ENCODE measurements at regions not wholly inside any gene's neighbourhood (a gene's known extent, or its start where the extent isn't known, plus 50 kb on each side); places are given as distances from the start of the nearest gene placed in this dataset.
A peak's percentile ranks its signal among the peaks of the same experiment; 100 is the strongest.
"Not testable (repeated sequence)": the region's sequence is repeated elsewhere in the genome, so short reads cannot be mapped to it uniquely, and the experiment has no call there.

DNA sequence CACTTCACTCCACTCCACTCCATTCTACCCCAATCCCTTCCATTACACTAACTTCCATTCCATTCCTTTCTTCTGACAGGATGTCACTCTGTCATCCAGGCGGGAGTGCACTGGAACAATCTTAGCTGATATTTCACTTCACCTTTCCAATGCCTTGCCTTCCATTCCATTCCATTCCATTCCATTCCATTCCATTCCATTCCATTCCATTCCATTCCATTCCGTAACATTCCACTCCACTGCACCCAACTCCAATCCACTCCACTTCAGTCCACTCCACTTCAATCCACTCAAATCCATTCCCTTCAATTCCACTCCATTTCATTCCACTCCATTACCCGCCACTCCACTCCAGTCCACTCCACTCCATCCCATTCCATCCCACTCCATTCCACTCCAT is 1099.4 kb downstream of the TSPY10 start:
- TF ChIP-seq EZH2phosphoT487 (IDR thresholded peaks at IDR 0.05; ENCODE audit: insufficient read depth, low read depth) = no peak
- no peak for TF ChIP-seq EZH2 (IDR thresholded peaks at IDR 0.05; ENCODE audit: insufficient read depth, poor library complexity, severe bottlenecking)

DNA sequence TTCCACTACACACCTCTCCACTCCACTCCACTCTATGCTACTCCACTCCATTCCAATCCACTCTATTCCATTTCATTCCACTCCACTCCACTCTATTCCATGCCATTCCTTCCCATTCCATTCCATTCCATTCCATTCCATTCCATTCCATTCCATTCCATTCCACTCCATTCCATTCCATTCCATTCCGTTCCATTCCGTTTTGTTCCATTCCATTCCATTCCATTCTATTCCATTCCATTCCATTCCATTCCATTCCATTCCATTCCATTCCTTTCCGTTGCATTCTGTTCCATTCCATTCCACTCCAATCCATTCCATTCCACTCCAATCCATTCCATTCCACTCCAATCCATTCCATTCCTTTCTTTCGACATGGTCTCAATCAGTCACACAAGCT is 1121.1 kb downstream of the TSPY10 start:
- H3K27me3 ChIP-seq (replicated peaks; ENCODE audit: insufficient read depth); DNase-seq; H3K9me2 ChIP-seq (ENCODE audit: insufficient read depth); H3K4me3 ChIP-seq; H3K79me2 ChIP-seq (ENCODE audit: insufficient read depth); H2AFZ ChIP-seq; H3K9ac ChIP-seq; H4K20me1 ChIP-seq (ENCODE audit: insufficient read depth); H3F3A ChIP-seq (ENCODE audit: insufficient read depth); in situ Hi-C loops (cut with MboI); H3K27ac ChIP-seq; H3K4me2 ChIP-seq (ENCODE audit: unreplicated experiment); H3K4me1 ChIP-seq (ENCODE audit: insufficient read depth); H3K36me3 ChIP-seq (ENCODE audit: low read depth); H3K9me3 ChIP-seq (ENCODE audit: low read depth): not testable (repeated sequence)
- 0% methylated on average over 2 of the region's 4 CpGs; no CpG with 5 or more reads in 1 of the 2 experiments for WGBS, 2 experiments (ENCODE audit: low coverage in 1 of 2, low lambda C conversion rate in 2 of 2, missing lambda C conversion rate in 2 of 2)

More for the DNA sequence above, 1099.4 kb downstream of the TSPY10 start:
- DNase-seq = peak; percentile 26
- Histone ChIP-seq H3K4me1 (ENCODE audit: insufficient read depth) (no peaks in the 10 kb centered on the region), H4K20me1 (ENCODE audit: insufficient read depth) (no peaks in the 10 kb centered on the region), H3K9me2 (ENCODE audit: insufficient read depth) (no peaks in the 10 kb centered on the region), H3K27me3 (replicated peaks; ENCODE audit: insufficient read depth) (no peaks in the 10 kb centered on the region), H3K36me3 (ENCODE audit: low read depth) (no peaks in the 10 kb centered on the region), H2AFZ (no peak overlapping the region), H3K4me3 (no peak overlapping the region), H3K27ac (no peak overlapping the region), H3K9ac (no peak overlapping the region), H3K79me2 (ENCODE audit: insufficient read depth) (no peaks in the 10 kb centered on the region), H3K9me3 (ENCODE audit: low read depth) (no peaks in the 10 kb centered on the region), H3K4me2 (ENCODE audit: unreplicated experiment) (no peak overlapping the region), H3F3A (ENCODE audit: insufficient read depth) (no peaks in the 10 kb centered on the region)
- WGBS, 2 experiments (ENCODE audit: low coverage in 1 of 2, low lambda C conversion rate in 2 of 2, missing lambda C conversion rate in 2 of 2) = 13 to 19% methylated on average over 3 of the region's 3 CpGs
- in situ Hi-C loops (cut with MboI) = no loop called here

DNA sequence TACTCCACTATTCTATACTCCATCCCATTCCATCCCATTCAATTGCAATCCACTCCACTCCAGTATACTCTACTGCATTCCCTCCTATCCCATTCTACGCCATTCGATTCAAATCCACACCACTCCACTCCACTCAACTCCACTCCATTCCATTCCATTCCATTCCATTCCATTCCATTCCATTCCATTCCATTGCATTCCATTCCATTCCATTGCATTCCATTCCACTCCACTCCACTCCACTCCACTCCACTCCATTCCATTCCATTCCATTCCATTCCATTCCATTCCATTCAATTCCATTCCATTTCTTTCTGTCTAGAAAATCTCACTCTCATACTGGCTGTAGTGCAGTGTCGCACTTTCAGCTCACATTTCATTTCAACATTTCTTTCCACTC is 1129.4 kb downstream of the TSPY10 start:
- H3K27me3 ChIP-seq (replicated peaks; ENCODE audit: insufficient read depth); H3K4me1 ChIP-seq (ENCODE audit: insufficient read depth); H3K4me3 ChIP-seq; H3K9me3 ChIP-seq (ENCODE audit: low read depth); H3K9ac ChIP-seq; in situ Hi-C loops (cut with MboI); DNase-seq; H3K27ac ChIP-seq; H3F3A ChIP-seq (ENCODE audit: insufficient read depth); H3K4me2 ChIP-seq (ENCODE audit: unreplicated experiment); H3K79me2 ChIP-seq (ENCODE audit: insufficient read depth); H3K9me2 ChIP-seq (ENCODE audit: insufficient read depth); H3K36me3 ChIP-seq (ENCODE audit: low read depth); H2AFZ ChIP-seq; H4K20me1 ChIP-seq (ENCODE audit: insufficient read depth): not testable (repeated sequence)
- WGBS, 2 experiments (ENCODE audit: low coverage in 1 of 2, low lambda C conversion rate in 2 of 2, missing lambda C conversion rate in 2 of 2) = 45 to 55% methylated on average over 3 of the region's 3 CpGs

DNA sequence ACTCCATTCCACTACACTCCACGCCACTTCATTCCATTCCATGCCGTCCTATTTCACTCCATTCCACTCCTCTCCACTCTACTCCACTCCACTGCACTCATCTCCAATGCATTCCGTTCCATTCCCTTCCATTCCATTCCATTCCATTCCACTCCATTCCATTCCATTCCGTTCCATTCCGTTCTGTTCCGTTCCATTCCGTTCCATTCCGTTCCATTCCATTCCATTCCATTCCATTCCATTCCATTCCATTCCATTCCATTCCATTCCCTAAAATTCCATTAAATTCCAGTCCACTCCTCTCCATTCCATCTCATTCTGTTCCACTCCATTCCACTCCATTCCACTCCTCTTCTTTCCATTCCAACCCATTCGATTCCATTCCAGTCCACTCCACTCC is 1139.1 kb downstream of the TSPY10 start:
- Histone ChIP-seq H3K4me2 (ENCODE audit: unreplicated experiment) (no peak overlapping the region), H2AFZ (no peak overlapping the region), H3K9ac (no peak overlapping the region), H3K4me3 (no peak overlapping the region), H3K9me3 (ENCODE audit: low read depth) (no peaks in the 10 kb centered on the region), H3K27me3 (replicated peaks; ENCODE audit: insufficient read depth) (no peaks in the 10 kb centered on the region), H3F3A (ENCODE audit: insufficient read depth) (no peaks in the 10 kb centered on the region), H3K27ac (no peak overlapping the region), H3K36me3 (ENCODE audit: low read depth) (no peaks in the 10 kb centered on the region), H3K79me2 (ENCODE audit: insufficient read depth) (no peaks in the 10 kb centered on the region), H3K9me2 (ENCODE audit: insufficient read depth) (no peaks in the 10 kb centered on the region), H3K4me1 (ENCODE audit: insufficient read depth) (no peaks in the 10 kb centered on the region), H4K20me1 (ENCODE audit: insufficient read depth) (no peaks in the 10 kb centered on the region)
- in situ Hi-C loops (cut with MboI) = no loop called here
- TF ChIP-seq EZH2phosphoT487 (IDR thresholded peaks at IDR 0.05; ENCODE audit: insufficient read depth, low read depth) (no peak), EZH2 (IDR thresholded peaks at IDR 0.05; ENCODE audit: insufficient read depth, poor library complexity, severe bottlenecking) (no peak)
- WGBS, 2 experiments (ENCODE audit: low coverage in 1 of 2, low lambda C conversion rate in 2 of 2, missing lambda C conversion rate in 2 of 2) = 11 to 17% methylated on average over 9 of the region's 9 CpGs
- no peak for DNase-seq

DNA sequence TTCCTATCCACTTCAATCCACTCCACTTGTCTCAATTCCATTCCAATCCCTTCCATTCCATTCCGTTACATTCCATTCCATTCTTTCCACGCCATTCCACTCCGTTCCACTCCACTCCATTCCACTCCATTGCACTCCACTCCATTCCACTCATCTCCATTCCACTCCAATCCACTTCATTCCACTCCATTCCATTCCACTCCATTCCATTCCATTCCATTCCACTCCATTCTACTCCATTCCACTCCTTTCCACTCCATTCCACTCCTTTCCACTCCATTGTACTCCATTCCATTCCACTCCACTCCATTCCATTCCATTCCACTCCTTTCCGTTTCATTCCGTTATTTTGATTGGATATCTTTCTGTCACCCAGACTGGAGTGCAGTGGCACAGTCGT is 1158.7 kb downstream of the TSPY10 start:
- no peak for TF ChIP-seq EZH2 (IDR thresholded peaks at IDR 0.05; ENCODE audit: insufficient read depth, poor library complexity, severe bottlenecking)
- TF ChIP-seq EZH2phosphoT487 (IDR thresholded peaks at IDR 0.05; ENCODE audit: insufficient read depth, low read depth) = no peak
- H3K79me2 ChIP-seq (ENCODE audit: insufficient read depth) = no peaks in the 10 kb centered on the region
- H3K4me1 ChIP-seq (ENCODE audit: insufficient read depth) = no peaks in the 10 kb centered on the region
- no peak overlapping the region for H3K27ac ChIP-seq
- DNase-seq = no peak
- no peak overlapping the region for H3K9ac ChIP-seq
- no peaks in the 10 kb centered on the region for H4K20me1 ChIP-seq (ENCODE audit: insufficient read depth)
- H2AFZ ChIP-seq = no peak overlapping the region
- no peaks in the 10 kb centered on the region for H3K9me2 ChIP-seq (ENCODE audit: insufficient read depth)
- H3K4me3 ChIP-seq = no peak overlapping the region
- 15 to 20% methylated on average over 6 of the region's 6 CpGs for WGBS, 2 experiments (ENCODE audit: low coverage in 1 of 2, low lambda C conversion rate in 2 of 2, missing lambda C conversion rate in 2 of 2)
- no peaks in the 10 kb centered on the region for H3K9me3 ChIP-seq (ENCODE audit: low read depth)
- H3K27me3 ChIP-seq (replicated peaks; ENCODE audit: insufficient read depth) = no peaks in the 10 kb centered on the region
- no peaks in the 10 kb centered on the region for H3F3A ChIP-seq (ENCODE audit: insufficient read depth)
- in situ Hi-C loops (cut with MboI) = no loop called here
- H3K4me2 ChIP-seq (ENCODE audit: unreplicated experiment) = no peak overlapping the region
- no peaks in the 10 kb centered on the region for H3K36me3 ChIP-seq (ENCODE audit: low read depth)

Data from GM23248 (cell line).